ENCODE measurements at regions not wholly inside any gene's neighbourhood (a gene's known extent, or its start where the extent isn't known, plus 50 kb on each side); places are given as distances from the start of the nearest gene placed in this dataset.
"Not testable (repeated sequence)": the region's sequence is repeated elsewhere in the genome, so short reads cannot be mapped to it uniquely, and the experiment has no call there.

GRCh38 chr15:22134941-22135566 lies 54.7 kb downstream of the OR4M2 start:
- not testable (repeated sequence) for DNase-seq (ENCODE audit: low read depth in 4 of 4, low spot score in 1 of 4)

GRCh38 chr15:22137572-22137971 lies 57.2 kb downstream of the OR4M2 start:
- not testable (repeated sequence) for DNase-seq (ENCODE audit: low read depth in 4 of 4, low spot score in 1 of 4)

- not testable (repeated sequence) for DNase-seq (ENCODE audit: low read depth in 4 of 4, low spot score in 1 of 4)
Measured at GRCh38 chr15:22141106-22141505, 60.8 kb downstream of the OR4M2 start.

- DNase-seq (ENCODE audit: low read depth in 4 of 4, low spot score in 1 of 4) = not testable (repeated sequence)
Measured at GRCh38 chr15:22148109-22148508, 67.8 kb downstream of the OR4M2 start.

- not testable (repeated sequence) for DNase-seq (ENCODE audit: low read depth in 4 of 4, low spot score in 1 of 4)
Measured at GRCh38 chr15:22158243-22158642, 77.9 kb downstream of the OR4M2 start.

- DNase-seq (ENCODE audit: low read depth in 4 of 4, low spot score in 1 of 4) = not testable (repeated sequence)
Measured at GRCh38 chr15:22160283-22160682, 80.0 kb downstream of the OR4M2 start.

GRCh38 chr15:22160741-22161140 lies 80.4 kb downstream of the OR4M2 start:
- not testable (repeated sequence) for DNase-seq (ENCODE audit: low read depth in 4 of 4, low spot score in 1 of 4)

GRCh38 chr15:22161398-22161797 lies 81.1 kb downstream of the OR4M2 start:
- not testable (repeated sequence) for DNase-seq (ENCODE audit: low read depth in 4 of 4, low spot score in 1 of 4)

GRCh38 chr15:22163715-22164114 lies 83.4 kb downstream of the OR4M2 start:
- DNase-seq (ENCODE audit: low read depth in 4 of 4, low spot score in 1 of 4) = not testable (repeated sequence)

GRCh38 chr15:22167521-22167920 lies 87.2 kb downstream of the OR4M2 start:
- DNase-seq (ENCODE audit: low read depth in 4 of 4, low spot score in 1 of 4) = not testable (repeated sequence)

- DNase-seq (ENCODE audit: low read depth in 4 of 4, low spot score in 1 of 4) = not testable (repeated sequence)
Measured at GRCh38 chr15:22173029-22173998, 93.0 kb downstream of the OR4M2 start.

- not testable (repeated sequence) for DNase-seq (ENCODE audit: low read depth in 4 of 4, low spot score in 1 of 4)
Measured at GRCh38 chr15:22174088-22174487, 93.8 kb downstream of the OR4M2 start.

GRCh38 chr15:22177965-22178364 lies 97.6 kb downstream of the OR4M2 start:
- not testable (repeated sequence) for DNase-seq (ENCODE audit: low read depth in 4 of 4, low spot score in 1 of 4)

GRCh38 chr15:22178438-22178837 lies 98.1 kb downstream of the OR4M2 start:
- DNase-seq (ENCODE audit: low read depth in 4 of 4, low spot score in 1 of 4) = not testable (repeated sequence)

GRCh38 chr15:22179043-22179442 lies 98.7 kb downstream of the OR4M2 start:
- DNase-seq (ENCODE audit: low read depth in 4 of 4, low spot score in 1 of 4) = not testable (repeated sequence)

GRCh38 chr15:22180611-22181010 lies 100.3 kb downstream of the OR4M2 start:
- not testable (repeated sequence) for DNase-seq (ENCODE audit: low read depth in 4 of 4, low spot score in 1 of 4)

- not testable (repeated sequence) for DNase-seq (ENCODE audit: low read depth in 4 of 4, low spot score in 1 of 4)
Measured at GRCh38 chr15:22184678-22185077, 104.4 kb downstream of the OR4M2 start.

- not testable (repeated sequence) for DNase-seq (ENCODE audit: low read depth in 4 of 4, low spot score in 1 of 4)
Measured at GRCh38 chr15:22186846-22187532, 106.7 kb downstream of the OR4M2 start.

- DNase-seq (ENCODE audit: low read depth in 4 of 4, low spot score in 1 of 4) = not testable (repeated sequence)
Measured at GRCh38 chr15:22191818-22192217, 111.5 kb downstream of the OR4M2 start.

- not testable (repeated sequence) for DNase-seq (ENCODE audit: low read depth in 4 of 4, low spot score in 1 of 4)
Measured at GRCh38 chr15:22194739-22195617, 114.7 kb downstream of the OR4M2 start.
